HuH-7 (cell line): ENCODE measurements at regions not wholly inside any gene's neighbourhood (a gene's known extent, or its start where the extent isn't known, plus 50 kb on each side); places are given as distances from the start of the nearest gene placed in this dataset.

Experiments used
- DNase-seq: peaks from one replicate; pipeline ENCODE4 v3.0.0; 2011; ENCODE audit warnings: low spot score

GRCh38 chr14:71498212-71498611 is 434.0 kb upstream of the RGS6 start:
- no peak for DNase-seq

GRCh38 chr14:71499018-71499417 is 433.2 kb upstream of the RGS6 start:
- DNase-seq, result no peak

GRCh38 chr14:71507681-71508080 is 424.5 kb upstream of the RGS6 start:
- DNase-seq, result no peak

GRCh38 chr14:71508901-71509300 is 423.3 kb upstream of the RGS6 start:
- DNase-seq, result no peak

GRCh38 chr14:71511152-71511551 is 421.1 kb upstream of the RGS6 start:
- no peak for DNase-seq

GRCh38 chr14:71514941-71515919 is 417.0 kb upstream of the RGS6 start:
- DNase-seq, result no peak

GRCh38 chr14:71521238-71522135 is 410.7 kb upstream of the RGS6 start:
- DNase-seq, result no peak

- DNase-seq, result no peak
Measured at GRCh38 chr14:71523630-71524319, 408.5 kb upstream of the RGS6 start.

GRCh38 chr14:71524320-71524982 is 407.8 kb upstream of the RGS6 start:
- DNase-seq, result no peak

- no peak for DNase-seq
Measured at GRCh38 chr14:71525663-71526221, 406.5 kb upstream of the RGS6 start.

GRCh38 chr14:71526388-71526787 is 405.8 kb upstream of the RGS6 start:
- DNase-seq, result no peak

- DNase-seq, result no peak
Measured at GRCh38 chr14:71527838-71528237, 404.4 kb upstream of the RGS6 start.

GRCh38 chr14:71529848-71530247 is 402.4 kb upstream of the RGS6 start:
- DNase-seq, result no peak

- DNase-seq, result no peak
Measured at GRCh38 chr14:71532344-71532743, 399.9 kb upstream of the RGS6 start.

- DNase-seq, result no peak
Measured at GRCh38 chr14:71532790-71533189, 399.4 kb upstream of the RGS6 start.

- DNase-seq, result no peak
Measured at GRCh38 chr14:71533390-71533789, 398.8 kb upstream of the RGS6 start.

- DNase-seq, result no peak
Measured at GRCh38 chr14:71533800-71534199, 398.4 kb upstream of the RGS6 start.

GRCh38 chr14:71534506-71534905 is 397.7 kb upstream of the RGS6 start:
- no peak for DNase-seq

- DNase-seq, result no peak
Measured at GRCh38 chr14:71536015-71536740, 396.1 kb upstream of the RGS6 start.

- no peak for DNase-seq
Measured at GRCh38 chr14:71536927-71537772, 395.1 kb upstream of the RGS6 start.
